Left cardiac atrium (tissue), 4 donors: ENCODE measurements at regions not wholly inside any gene's neighbourhood (a gene's known extent, or its start where the extent isn't known, plus 50 kb on each side); places are given as distances from the start of the nearest gene placed in this dataset.
"Not testable (repeated sequence)": the region's sequence is repeated elsewhere in the genome, so short reads cannot be mapped to it uniquely, and the experiment has no call there.

Source experiments
- ATAC-seq, 2 donors: fragments of 200-7000 bp; cut with Tn5 transposase; one replicate each; pipeline ENCODE4 v1.9.1; 2020; ENCODE audit warnings: mild to moderate bottlenecking in 2 of 2, moderate library complexity in 2 of 2
- DNase-seq: peaks from one replicate; pipeline ENCODE4 v3.0.0-alpha.2; 2020
- intact Hi-C, 2 donors: fragments of 100-400 bp; cut with DNase I; formaldehyde crosslinking; loops; one replicate each; pipeline versions ENCODE4 v1.14.1 to v1.15.1; 2022 to 2023
- donor health status: DM: no; HTN: yes; CAD: no.
- donor health status: DM: no; HTN: yes; CAD: no; lungs with severe emphysema.
- donor health status: DM: yes; HTN: yes; CAD: no.
- donor health status: Dilated cardiomyopathy.

DNA sequence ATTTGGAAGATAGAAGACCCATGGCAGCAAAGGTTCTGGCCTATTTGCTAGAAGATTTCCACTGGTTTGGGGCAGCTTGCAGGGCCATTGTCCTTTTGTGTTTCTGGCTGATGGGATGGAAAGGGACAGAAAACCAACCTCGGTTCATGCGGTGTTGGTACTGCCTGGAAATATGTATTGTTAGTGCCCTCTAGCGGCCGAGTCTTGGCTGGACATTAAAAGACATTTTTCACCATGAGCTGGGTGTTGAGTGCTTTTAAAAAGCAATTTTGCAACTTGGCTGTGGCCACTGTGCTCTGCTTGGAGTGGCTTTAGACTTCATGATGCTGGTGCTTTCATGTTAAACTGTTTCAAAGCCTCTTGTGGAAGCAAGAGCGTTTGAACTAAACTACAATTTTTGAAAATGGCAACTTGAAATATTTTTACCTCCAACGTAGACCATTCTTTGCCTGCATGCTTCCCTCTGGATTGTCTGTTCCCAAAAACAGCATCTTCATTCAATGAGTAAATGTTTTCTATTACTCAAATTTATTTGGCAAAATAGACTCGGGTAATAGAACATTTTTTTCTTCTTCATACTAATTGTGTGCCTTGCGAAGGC, 102.7 kb upstream of the TBX5 start:
- intact Hi-C loops = loop anchor here in 1 of 2 donors (5.0 to 10.0 kb wide), 2 partner anchors 341 to 544 kb away; partner anchors contain the start of gene RBM19
- ATAC-seq (peak; percentile 84 to 92), DNase-seq (peak; percentile 74)

GRCh38 chr12:114506651-114507050, 100.7 kb upstream of the TBX5 start:
- intact Hi-C loops = loop anchor here in 1 of 2 donors (5.0 to 10.0 kb wide), 2 partner anchors 339 to 542 kb away; partner anchors contain the start of gene RBM19
- DNase-seq = no peak
- ATAC-seq = no peak

DNA sequence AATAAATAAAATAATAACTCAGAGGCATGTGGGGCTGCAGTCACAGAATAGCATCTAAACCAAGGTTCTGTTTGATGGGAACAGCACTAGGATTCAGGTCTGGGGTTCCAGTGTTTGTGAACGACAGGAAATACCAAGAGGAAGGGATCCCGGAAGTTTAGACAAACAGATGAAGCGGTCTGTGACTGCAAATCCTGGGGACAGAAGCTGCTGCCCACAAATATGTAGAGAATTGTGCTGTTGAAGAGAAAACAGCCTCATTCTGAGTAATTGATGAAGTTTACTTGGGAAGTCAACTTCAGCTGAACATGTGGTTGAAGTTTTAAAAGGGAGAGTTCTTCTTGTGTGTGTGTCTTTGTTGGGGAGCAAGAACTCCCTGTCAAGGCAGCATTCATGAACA, 98.4 kb upstream of the TBX5 start:
- DNase-seq (no peak), ATAC-seq (no peak)
- intact Hi-C loops = loop anchor here in 1 of 2 donors (10.0 kb wide), 1 partner anchor 540 kb away; the partner anchor contains the start of gene RBM19

DNA sequence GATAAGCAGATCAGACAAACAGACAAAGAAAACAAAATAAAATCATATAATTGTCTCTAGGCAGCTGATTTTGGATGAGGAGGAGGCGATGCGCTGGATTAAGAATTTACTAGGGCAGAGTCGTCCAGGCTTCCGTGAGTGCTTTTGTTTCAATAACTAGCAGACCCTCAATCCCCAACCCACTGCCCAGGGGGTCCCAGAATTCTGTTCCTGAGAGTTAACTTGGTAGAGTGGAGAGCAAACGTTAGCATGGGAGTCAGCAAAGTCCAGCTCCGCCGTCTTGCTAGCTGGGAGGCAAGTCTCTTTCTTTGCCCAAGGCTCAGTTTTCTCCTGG, 95.5 kb upstream of the TBX5 start:
- ATAC-seq = no peak
- DNase-seq = no peak
- intact Hi-C loops = loop anchor here in 1 of 2 donors (10.0 kb wide), 1 partner anchor 537 kb away; the partner anchor contains the start of gene RBM19

GRCh38 chr12:114500775-114501473, 95.0 kb upstream of the TBX5 start:
- DNase-seq (no peak), ATAC-seq (no peak)
- intact Hi-C loops = loop anchor here in 1 of 2 donors (10.0 kb wide), 1 partner anchor 536 kb away; the partner anchor contains the start of gene RBM19

GRCh38 chr12:114500131-114500530, 94.2 kb upstream of the TBX5 start:
- intact Hi-C loops = loop anchor here in 1 of 2 donors (10.0 kb wide), 1 partner anchor 535 kb away; the partner anchor contains the start of gene RBM19
- ATAC-seq (no peak), DNase-seq (no peak)

- ATAC-seq (peak in 1 of 2 donors; percentile 86), DNase-seq (no peak)
- intact Hi-C loops = no loop called here
These were observed 93.4 kb upstream of the TBX5 start for GRCh38 chr12:114499338-114499737.

GRCh38 chr12:114491916-114492315, 86.0 kb upstream of the TBX5 start:
- ATAC-seq (no peak), DNase-seq (no peak)
- intact Hi-C loops = no loop called here

DNA sequence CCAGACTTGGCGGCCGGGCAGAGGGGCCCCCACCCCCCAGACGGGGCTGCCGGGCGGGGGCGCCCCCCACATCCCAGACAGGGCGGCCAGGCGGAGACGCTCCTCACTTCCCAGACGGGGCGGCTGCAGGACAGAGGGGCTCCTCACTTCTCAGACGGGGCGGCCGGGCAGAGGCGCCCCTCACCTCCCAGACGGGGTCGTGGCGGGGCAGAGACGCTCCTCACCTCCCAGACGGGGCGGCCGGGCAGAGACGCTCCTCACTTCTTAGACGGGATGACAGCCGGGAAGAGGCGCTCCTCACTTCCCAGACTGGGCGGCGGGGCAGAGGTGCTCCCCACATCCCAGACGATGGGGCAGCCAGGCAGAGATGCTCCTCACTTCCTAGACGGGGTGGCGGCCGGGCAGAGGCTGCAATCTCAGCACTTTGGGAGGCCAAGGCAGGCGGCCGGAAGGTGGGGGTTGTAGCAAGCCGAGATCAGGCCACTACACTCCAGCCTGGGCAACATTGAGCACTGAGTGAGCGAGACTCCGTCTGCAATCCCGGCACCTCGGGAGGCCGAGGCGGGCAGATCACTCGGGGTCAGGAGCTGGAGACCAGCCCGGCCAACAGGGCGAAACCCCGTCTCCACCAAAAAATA, 79.0 kb upstream of the TBX5 start:
- DNase-seq, intact Hi-C loops, ATAC-seq: not testable (repeated sequence)

DNA sequence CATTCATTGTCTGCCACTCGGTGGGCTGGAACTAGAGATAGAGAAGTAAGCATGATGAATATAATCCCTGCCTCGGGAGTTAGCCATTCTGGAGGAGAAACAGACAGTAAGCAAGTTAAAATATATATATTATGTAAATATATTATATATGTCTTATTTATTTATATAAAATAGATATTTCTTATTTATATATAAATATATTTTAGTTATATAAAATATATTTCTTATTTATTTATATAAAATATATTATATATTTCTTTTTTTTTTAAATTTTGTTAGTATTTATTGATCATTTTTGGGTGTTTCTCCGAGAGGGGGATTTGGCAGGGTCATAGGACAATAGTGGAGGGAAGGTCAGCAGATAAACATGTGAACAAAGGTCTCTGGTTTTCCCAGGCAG, 78.1 kb upstream of the TBX5 start:
- no peak for ATAC-seq
- DNase-seq = no peak
- intact Hi-C loops = no loop called here

GRCh38 chr12:114481200-114481535, 75.2 kb upstream of the TBX5 start:
- DNase-seq = no peak
- intact Hi-C loops = no loop called here
- ATAC-seq = peak; percentile 36 to 54

GRCh38 chr12:114480337-114481199, 74.6 kb upstream of the TBX5 start:
- ATAC-seq = peak; percentile 21
- intact Hi-C loops = no loop called here
- DNase-seq = no peak

DNA sequence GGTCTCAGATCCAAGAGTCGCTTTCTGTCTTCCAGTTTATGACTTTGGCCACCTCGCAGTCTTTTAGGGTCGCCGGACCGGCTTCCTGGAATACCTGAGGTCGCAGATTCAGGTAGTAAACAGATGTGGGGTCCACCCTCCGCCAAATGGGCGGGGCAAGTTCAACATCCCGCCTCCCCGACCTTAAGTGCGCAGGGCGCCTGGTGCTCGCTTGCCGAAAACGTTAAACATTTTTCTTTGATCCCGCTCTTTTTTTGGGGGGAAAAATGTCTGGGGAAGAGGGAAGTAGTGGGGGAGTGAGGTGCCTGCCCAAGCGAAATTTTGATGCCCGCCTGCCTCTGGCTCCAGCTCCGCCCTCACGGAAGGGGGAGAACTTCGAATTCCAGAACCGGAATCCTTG, 73.9 kb upstream of the TBX5 start:
- ATAC-seq (peak in 1 of 2 donors; percentile 50), DNase-seq (no peak)

DNA sequence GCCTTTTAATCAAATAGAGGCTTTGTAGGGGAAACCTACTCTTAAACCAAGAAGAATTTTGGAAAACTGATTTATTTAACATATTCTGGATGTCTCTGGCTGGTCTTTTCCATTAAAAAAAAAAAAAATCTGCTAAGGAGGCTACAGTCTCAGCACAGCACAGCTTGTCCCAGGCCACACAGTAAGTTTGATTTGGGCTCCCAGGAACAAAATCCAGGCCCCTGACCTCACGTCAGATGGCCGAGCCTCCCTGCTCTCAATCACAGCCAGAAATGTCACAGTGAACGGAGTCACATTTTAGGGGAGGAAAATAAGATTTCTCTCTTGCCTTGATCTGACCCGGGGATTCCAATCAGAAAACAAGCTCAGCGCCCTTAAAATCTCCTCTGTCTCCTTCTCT, 72.9 kb upstream of the TBX5 start:
- intact Hi-C loops = loop anchor here in 1 of 2 donors (10.0 kb wide), 1 partner anchor 74 kb away; the partner anchor contains the start of gene TBX5
- DNase-seq (no peak), ATAC-seq (no peak)

More for the DNA sequence above, 73.9 kb upstream of the TBX5 start:
- intact Hi-C loops = loop anchor here in 1 of 2 donors (10.0 kb wide), 1 partner anchor 75 kb away; the partner anchor contains the start of gene TBX5

DNA sequence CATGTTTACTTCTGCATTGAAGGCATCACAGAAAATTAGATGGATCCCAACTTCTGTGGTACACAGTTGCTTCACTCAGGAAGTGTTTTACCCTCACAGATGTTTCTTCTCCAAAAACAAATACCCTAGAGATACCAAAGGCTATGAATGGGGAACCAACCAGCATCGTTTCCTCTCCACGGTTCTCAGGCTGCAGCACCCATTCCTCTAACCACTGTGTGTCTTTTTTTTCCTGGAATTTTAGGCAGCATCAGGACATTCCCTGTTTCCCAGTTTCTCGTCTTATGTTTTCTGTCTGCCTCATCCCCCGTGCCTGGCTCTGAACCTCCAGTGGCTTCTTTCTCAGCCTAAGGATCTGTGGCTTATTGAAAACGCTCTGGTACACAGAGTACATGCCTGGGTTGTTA, 72.0 kb upstream of the TBX5 start:
- DNase-seq = no peak
- ATAC-seq = no peak
- intact Hi-C loops = loop anchor here in 1 of 2 donors (10.0 kb wide), 1 partner anchor 73 kb away; the partner anchor contains the start of gene TBX5

GRCh38 chr12:114476159-114476558, 70.2 kb upstream of the TBX5 start:
- ATAC-seq = peak; percentile 59 to 60
- intact Hi-C loops = loop anchor here in 1 of 2 donors (10.0 kb wide), 1 partner anchor 71 kb away; the partner anchor contains the start of gene TBX5
- no peak for DNase-seq

DNA sequence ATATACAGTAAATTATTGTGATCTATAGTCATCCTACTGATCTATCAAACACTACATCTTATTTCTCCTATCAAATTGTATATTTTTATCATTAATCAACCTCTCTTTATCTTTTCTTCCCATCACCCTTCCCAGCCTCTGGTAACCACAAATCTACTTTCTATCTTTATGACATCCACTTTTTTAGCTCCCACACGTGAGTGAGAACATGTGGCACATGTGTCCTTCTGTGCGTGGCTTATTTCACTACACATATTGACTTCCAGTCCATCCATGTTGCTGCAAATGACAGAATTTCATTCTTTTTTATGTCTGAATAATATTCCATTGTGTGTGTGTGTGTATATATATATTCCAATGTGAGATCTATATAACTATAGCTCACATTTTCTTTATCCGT, 67.8 kb upstream of the TBX5 start:
- ATAC-seq (no peak), DNase-seq (no peak)
- intact Hi-C loops = loop anchor here in 1 of 2 donors (10.0 kb wide), 1 partner anchor 69 kb away; the partner anchor contains the start of gene TBX5

- intact Hi-C loops = loop anchor here in 1 of 2 donors (10.0 kb wide), 1 partner anchor 68 kb away; the partner anchor contains the start of gene TBX5
These were observed 67.1 kb upstream of the TBX5 start for GRCh38 chr12:114473018-114473417.

GRCh38 chr12:114457620-114458019, 51.7 kb upstream of the TBX5 start:
- intact Hi-C loops = no loop called here
- DNase-seq (no peak), ATAC-seq (no peak)

More at GRCh38 chr12:114473018-114473417, 67.1 kb upstream of the TBX5 start:
- DNase-seq (no peak), ATAC-seq (no peak)
